SW 1271 (cell line): ENCODE measurements at regions not wholly inside any gene's neighbourhood (a gene's known extent, or its start where the extent isn't known, plus 50 kb on each side); places are given as distances from the start of the nearest gene placed in this dataset.

Experiments used
- DNase-seq, 2 experiments: peaks; one replicate each; lab custom pipeline; 2025; lab: John Stamatoyannopoulos, UW

- DNase-seq = peak in 1 of 2 experiments; percentile 26
Measured at GRCh38 chr1:201709564-201710295, 119.2 kb upstream of the IPO9 start.

- no peak for DNase-seq
Measured at GRCh38 chr1:201710632-201711597, 118.0 kb upstream of the IPO9 start.

GRCh38 chr1:201711811-201712210, 117.1 kb upstream of the IPO9 start:
- no peak for DNase-seq

- DNase-seq = no peak
Measured at GRCh38 chr1:201712387-201713085, 116.4 kb upstream of the IPO9 start.

- peak; percentile 85 to 90 for DNase-seq
Measured at GRCh38 chr1:201713086-201713810, 115.7 kb upstream of the IPO9 start.

- peak; percentile 94 to 95 for DNase-seq
Measured at GRCh38 chr1:201714542-201715329, 114.2 kb upstream of the IPO9 start.

- no peak for DNase-seq
Measured at GRCh38 chr1:201715351-201715750, 113.6 kb upstream of the IPO9 start.

- no peak for DNase-seq
Measured at GRCh38 chr1:201715801-201716741, 112.9 kb upstream of the IPO9 start.

- DNase-seq = no peak
Measured at GRCh38 chr1:201716742-201717135, 112.2 kb upstream of the IPO9 start.

- DNase-seq = no peak
Measured at GRCh38 chr1:201717286-201717685, 111.7 kb upstream of the IPO9 start.

- no peak for DNase-seq
Measured at GRCh38 chr1:201718346-201719202, 110.4 kb upstream of the IPO9 start.

- DNase-seq = no peak
Measured at GRCh38 chr1:201719812-201720521, 109.0 kb upstream of the IPO9 start.

- DNase-seq = no peak
Measured at GRCh38 chr1:201720522-201720844, 108.5 kb upstream of the IPO9 start.

- no peak for DNase-seq
Measured at GRCh38 chr1:201721082-201722049, 107.6 kb upstream of the IPO9 start.

- DNase-seq = no peak
Measured at GRCh38 chr1:201724039-201724765, 104.8 kb upstream of the IPO9 start.

- no peak for DNase-seq
Measured at GRCh38 chr1:201724766-201725118, 104.2 kb upstream of the IPO9 start.

- DNase-seq = no peak
Measured at GRCh38 chr1:201726700-201727099, 102.3 kb upstream of the IPO9 start.
